ENCODE measurements at regions not wholly inside any gene's neighbourhood (a gene's known extent, or its start where the extent isn't known, plus 50 kb on each side); places are given as distances from the start of the nearest gene placed in this dataset.

DNA sequence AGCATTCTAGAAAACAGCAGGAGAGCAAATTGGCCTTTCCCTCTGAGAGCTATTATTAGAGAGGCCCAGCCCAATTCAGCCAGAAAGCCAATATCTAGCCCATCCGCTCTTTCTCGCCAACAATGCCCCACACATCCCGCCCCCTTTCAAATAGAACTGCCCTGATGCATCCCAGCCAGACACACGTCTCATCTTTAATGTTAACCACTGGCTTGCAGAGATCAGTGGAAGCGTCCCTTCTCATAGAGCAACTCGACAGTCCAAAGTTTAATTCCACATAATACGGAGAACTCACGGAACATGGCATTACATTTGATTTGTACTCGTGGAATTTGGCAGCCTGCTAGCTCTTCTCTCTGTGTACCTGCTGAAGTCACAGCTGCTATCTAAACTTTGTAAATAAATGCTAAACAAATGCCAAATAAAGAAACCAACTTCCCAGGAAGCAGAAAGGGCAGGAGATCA is 304.4 kb downstream of the DHX15 start:
- TF ChIP-seq, protein P1, sequence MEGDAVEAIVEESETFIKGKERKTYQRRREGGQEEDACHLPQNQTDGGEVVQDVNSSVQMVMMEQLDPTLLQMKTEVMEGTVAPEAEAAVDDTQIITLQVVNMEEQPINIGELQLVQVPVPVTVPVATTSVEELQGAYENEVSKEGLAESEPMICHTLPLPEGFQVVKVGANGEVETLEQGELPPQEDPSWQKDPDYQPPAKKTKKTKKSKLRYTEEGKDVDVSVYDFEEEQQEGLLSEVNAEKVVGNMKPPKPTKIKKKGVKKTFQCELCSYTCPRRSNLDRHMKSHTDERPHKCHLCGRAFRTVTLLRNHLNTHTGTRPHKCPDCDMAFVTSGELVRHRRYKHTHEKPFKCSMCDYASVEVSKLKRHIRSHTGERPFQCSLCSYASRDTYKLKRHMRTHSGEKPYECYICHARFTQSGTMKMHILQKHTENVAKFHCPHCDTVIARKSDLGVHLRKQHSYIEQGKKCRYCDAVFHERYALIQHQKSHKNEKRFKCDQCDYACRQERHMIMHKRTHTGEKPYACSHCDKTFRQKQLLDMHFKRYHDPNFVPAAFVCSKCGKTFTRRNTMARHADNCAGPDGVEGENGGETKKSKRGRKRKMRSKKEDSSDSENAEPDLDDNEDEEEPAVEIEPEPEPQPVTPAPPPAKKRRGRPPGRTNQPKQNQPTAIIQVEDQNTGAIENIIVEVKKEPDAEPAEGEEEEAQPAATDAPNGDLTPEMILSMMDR (IDR thresholded peaks at IDR 0.05), result no peak

DNA sequence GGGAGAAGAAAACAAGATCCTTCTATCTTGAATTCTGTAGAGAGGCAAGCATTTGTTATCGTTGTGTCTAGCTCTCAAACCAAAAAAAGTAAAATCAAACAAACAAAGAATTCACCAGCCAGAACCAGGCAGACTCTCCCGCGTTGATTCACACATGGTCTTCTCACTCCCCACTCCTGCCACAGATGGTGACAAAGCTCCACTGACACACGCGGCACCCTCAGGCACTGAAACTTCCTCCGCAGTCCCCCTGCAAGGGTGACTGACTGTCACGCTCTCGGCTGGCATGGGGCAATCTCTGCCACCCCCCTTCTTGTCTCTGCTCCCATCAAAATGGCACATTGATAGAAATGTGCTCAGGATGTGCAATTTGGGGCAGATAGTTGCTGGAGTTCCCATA is 304.9 kb downstream of the DHX15 start:
- TF ChIP-seq, protein P1 (IDR thresholded peaks at IDR 0.05), result no peak

GRCh38 chr4:24278693-24279092 is 305.7 kb downstream of the DHX15 start:
- TF ChIP-seq, protein P1 (IDR thresholded peaks at IDR 0.05), result no peak

DNA sequence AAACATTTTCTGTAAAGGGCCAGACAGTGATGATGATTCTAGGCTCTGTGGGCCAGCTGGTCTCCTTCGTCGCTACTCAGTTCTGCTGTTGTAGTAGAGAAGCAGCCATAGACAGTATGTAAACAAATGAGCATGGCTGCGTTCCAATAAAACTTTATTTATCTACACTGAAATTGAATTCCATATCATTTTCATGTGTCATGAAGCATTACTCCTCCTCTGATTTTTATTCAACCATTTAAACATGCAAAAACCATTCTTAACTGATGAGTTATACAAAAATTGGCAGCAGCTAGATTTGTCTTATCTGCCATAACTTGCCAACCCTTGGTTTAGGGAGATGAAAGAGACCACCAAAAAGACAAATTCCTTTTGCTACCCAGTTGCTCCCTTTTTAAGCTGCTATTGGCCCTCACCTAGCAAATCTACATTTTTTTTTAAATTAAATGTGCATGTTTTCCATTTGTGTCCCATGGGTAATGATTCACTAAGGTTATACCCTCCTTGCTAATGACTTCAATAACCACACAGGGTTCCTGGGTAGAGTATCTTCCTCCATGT is 309.9 kb downstream of the DHX15 start:
- TF ChIP-seq, protein P1 (IDR thresholded peaks at IDR 0.05), result no peak

GRCh38 chr4:24273136-24273535 is 311.2 kb downstream of the DHX15 start:
- TF ChIP-seq, protein P1 (IDR thresholded peaks at IDR 0.05), result no peak

GRCh38 chr4:24266951-24267722 is 317.2 kb downstream of the DHX15 start:
- TF ChIP-seq, protein P1 (IDR thresholded peaks at IDR 0.05), result no peak

- TF ChIP-seq, protein P1 (IDR thresholded peaks at IDR 0.05), result no peak
Measured at GRCh38 chr4:24265989-24266388, 318.4 kb downstream of the DHX15 start.
